ENCODE measurements at regions not wholly inside any gene's neighbourhood (a gene's known extent, or its start where the extent isn't known, plus 50 kb on each side); places are given as distances from the start of the nearest gene placed in this dataset.
A peak's percentile ranks its signal among the peaks of the same experiment; 100 is the strongest.

DNA sequence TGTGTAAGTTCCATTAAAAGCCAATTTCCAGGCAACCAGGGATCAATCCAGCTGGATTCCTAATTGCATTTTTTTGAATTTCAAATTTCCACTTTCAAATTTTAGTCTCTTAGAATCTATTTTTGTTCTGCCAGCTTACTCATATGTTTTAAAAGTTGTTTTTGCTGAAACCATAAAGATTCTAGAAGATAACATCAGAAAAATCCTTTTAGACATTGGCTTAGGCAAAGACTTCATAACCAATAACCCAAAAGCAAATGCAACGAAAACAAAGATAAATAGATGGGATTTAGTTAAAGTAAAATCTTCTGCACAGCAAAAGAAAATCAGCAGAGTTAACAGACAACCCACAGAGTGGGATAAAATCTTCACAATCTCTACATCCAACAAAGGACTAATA lies 253.3 kb downstream of the AEBP2 start (continued):
- TF ChIP-seq, protein P1, sequence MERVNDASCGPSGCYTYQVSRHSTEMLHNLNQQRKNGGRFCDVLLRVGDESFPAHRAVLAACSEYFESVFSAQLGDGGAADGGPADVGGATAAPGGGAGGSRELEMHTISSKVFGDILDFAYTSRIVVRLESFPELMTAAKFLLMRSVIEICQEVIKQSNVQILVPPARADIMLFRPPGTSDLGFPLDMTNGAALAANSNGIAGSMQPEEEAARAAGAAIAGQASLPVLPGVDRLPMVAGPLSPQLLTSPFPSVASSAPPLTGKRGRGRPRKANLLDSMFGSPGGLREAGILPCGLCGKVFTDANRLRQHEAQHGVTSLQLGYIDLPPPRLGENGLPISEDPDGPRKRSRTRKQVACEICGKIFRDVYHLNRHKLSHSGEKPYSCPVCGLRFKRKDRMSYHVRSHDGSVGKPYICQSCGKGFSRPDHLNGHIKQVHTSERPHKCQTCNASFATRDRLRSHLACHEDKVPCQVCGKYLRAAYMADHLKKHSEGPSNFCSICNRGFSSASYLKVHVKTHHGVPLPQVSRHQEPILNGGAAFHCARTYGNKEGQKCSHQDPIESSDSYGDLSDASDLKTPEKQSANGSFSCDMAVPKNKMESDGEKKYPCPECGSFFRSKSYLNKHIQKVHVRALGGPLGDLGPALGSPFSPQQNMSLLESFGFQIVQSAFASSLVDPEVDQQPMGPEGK (CRISPR knock-in tag; IDR thresholded peaks at IDR 0.05; ENCODE audit: borderline replicate concordance), result no peak
- no peak for TF ChIP-seq NR1H2 (CRISPR knock-in tag; IDR thresholded peaks at IDR 0.05)

DNA sequence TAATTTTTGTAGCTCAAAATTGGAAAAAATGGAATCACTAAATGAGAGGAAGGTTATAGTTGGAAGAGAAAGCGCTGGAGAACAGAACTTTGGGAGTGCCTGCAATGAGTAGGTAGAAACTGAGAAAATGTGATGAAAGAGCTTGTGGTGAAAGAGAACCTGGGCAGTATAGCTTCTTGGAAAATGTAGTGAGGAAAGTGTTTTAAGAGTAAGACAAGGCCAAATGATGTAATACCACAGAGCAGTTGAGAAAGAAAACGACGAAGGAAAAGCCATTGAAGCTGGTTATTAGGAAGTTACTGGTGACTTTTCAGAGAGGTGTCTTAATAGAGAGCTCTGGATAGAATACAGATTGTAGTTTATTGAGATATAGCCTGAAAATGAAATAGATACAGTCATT lies 255.3 kb downstream of the AEBP2 start:
- DNase-seq (ENCODE audit: extremely low read depth in 1 of 4, low spot score in 3 of 4), result no peak
- ChIA-PET POLR2A (no interaction called here), CTCF (ENCODE audit: low intra/inter-chr PET ratio) (no interaction called here)
- no peaks in the 10 kb centered on the region for H3K27me3 ChIP-seq (ENCODE audit: control insufficient read depth in 2 of 2, insufficient read depth in 2 of 2, low read length in 2 of 2)
- intact Hi-C loops (cut with micrococcal nuclease), result no loop called here
- BruUV-seq (replicated peaks), result no TSS peak
- H4K20me1 ChIP-seq (replicated peaks; ENCODE audit: control insufficient read depth, insufficient read depth, low read length), result no peaks in the 10 kb centered on the region
- no peaks in the 10 kb centered on the region for H3K9me1 ChIP-seq (ENCODE audit: control insufficient read depth, insufficient read depth, low read length)
- no peak overlapping the region for H3K4me3 ChIP-seq
- H2AFZ ChIP-seq (ENCODE audit: low read depth, low read length), result no peak overlapping the region
- H3K4me1 ChIP-seq (replicated peaks in 1 of 2; ENCODE audit: control insufficient read depth in 2 of 2, insufficient read depth in 2 of 2, low read length in 2 of 2), result no peaks in the 10 kb centered on the region
- H3K79me2 ChIP-seq (ENCODE audit: control insufficient read depth, insufficient read depth, low read length), result no peaks in the 10 kb centered on the region
- no peak for FAIRE-seq
- H3K36me3 ChIP-seq (ENCODE audit: control insufficient read depth, insufficient read depth, low read length), result no peaks in the 10 kb centered on the region
- no peak for TF ChIP-seq ZKSCAN8 (CRISPR knock-in tag; IDR thresholded peaks at IDR 0.05)
- no peak for TF ChIP-seq CEBPG (CRISPR knock-in tag; IDR thresholded peaks at IDR 0.05)
- peak in 1 of 2 experiments; percentile 37; a peak in 1 of 4 replicates for TF ChIP-seq CEBPG (tag; conservative IDR thresholded peaks at IDR 0.05 in 1 of 2, IDR thresholded peaks at IDR 0.05 in 1 of 2)
- TF ChIP-seq ZNF324 (CRISPR knock-in tag; IDR thresholded peaks at IDR 0.05), result no peak
- in situ Hi-C loops (cut with MboI), result no loop called here
- 0% methylated on average over 3 of the region's 3 CpGs for WGBS (ENCODE audit: insufficient coverage, low coverage, missing lambda C conversion rate)
- H3K27ac ChIP-seq (ENCODE audit: extremely low read depth, low read depth, low read length), result no peak overlapping the region
- H3K9me3 ChIP-seq (replicated peaks; ENCODE audit: control insufficient read depth, insufficient read depth, low read depth, low read length), result no peaks in the 10 kb centered on the region
- H3K4me2 ChIP-seq (ENCODE audit: insufficient read depth, low read length), result no peak overlapping the region
- no peak overlapping the region for H3K9ac ChIP-seq (ENCODE audit: insufficient read depth in 1 of 2, low read depth in 2 of 2, low read length in 2 of 2)
- no peak for ATAC-seq

All from K562 (cell line).